Karpas-422 (cell line): ENCODE measurements at regions not wholly inside any gene's neighbourhood (a gene's known extent, or its start where the extent isn't known, plus 50 kb on each side); places are given as distances from the start of the nearest gene placed in this dataset.

ENCODE experiments used
- DNase-seq: peaks from one replicate; pipeline ENCODE4 v3.0.0-alpha.2; 2015
- H2AFZ ChIP-seq: fragments of 200-600 bp; sonication (generic); 2 replicates; pipeline ENCODE4 v1.6.1; 2014; ENCODE audit warnings: antibody characterized with exemption, low read length, mixed read lengths
- H3K27ac ChIP-seq: fragments of 200-600 bp; sonication (generic); 2 replicates; pipeline ENCODE4 v1.5.1; 2014; ENCODE audit warnings: mild to moderate bottlenecking, low read length, moderate library complexity
- H3K27me3 ChIP-seq: fragments of 200-600 bp; sonication (generic); 2 replicates; pipeline ENCODE4 v1.6.1; 2014; ENCODE audit warnings: low read length, mixed read lengths
- H3K36me3 ChIP-seq: fragments of 200-600 bp; sonication (generic); 2 replicates; pipeline ENCODE4 v1.6.1; 2014; ENCODE audit warnings: low read length, mixed read lengths; ENCODE audit not compliant: insufficient read depth
- H3K4me1 ChIP-seq: fragments of 200-600 bp; sonication (generic); 2 replicates; pipeline ENCODE4 v1.6.1; 2014; ENCODE audit warnings: mild to moderate bottlenecking, low read length, mixed read lengths
- H3K4me2 ChIP-seq: fragments of 200-600 bp; sonication (generic); 2 replicates; pipeline ENCODE4 v1.6.1; 2014; ENCODE audit warnings: low read length, low read depth, mild to moderate bottlenecking; ENCODE audit not compliant: poor library complexity, severe bottlenecking
- H3K4me3 ChIP-seq: fragments of 200-600 bp; sonication (generic); 2 replicates; pipeline ENCODE4 v1.5.1; 2014; ENCODE audit warnings: mild to moderate bottlenecking, antibody characterized with exemption, low read length, mixed read lengths
- H3K79me2 ChIP-seq: fragments of 200-600 bp; sonication (generic); 2 replicates; pipeline ENCODE4 v1.6.1; 2014; ENCODE audit warnings: mild to moderate bottlenecking, low read length, mixed read lengths
- H3K9ac ChIP-seq: fragments of 200-600 bp; sonication (generic); 2 replicates; pipeline ENCODE4 v1.6.0; 2014; ENCODE audit warnings: low read length
- H3K9me2 ChIP-seq: fragments of 200-600 bp; sonication (generic), shearing (Covaris generic); replicated peaks from 2 replicates; pipeline ENCODE4 v1.6.0; 2014; ENCODE audit warnings: mild to moderate bottlenecking, low read length, moderate library complexity; ENCODE audit not compliant: insufficient read depth
- H3K9me3 ChIP-seq: fragments of 300-700, 200-600 bp; sonication (generic); 2 replicates; pipeline ENCODE4 v1.6.1; 2014; ENCODE audit warnings: low read length, mixed read lengths
- H4K20me1 ChIP-seq: fragments of 200-600 bp; sonication (generic); 2 replicates; pipeline ENCODE4 v1.6.1; 2014; ENCODE audit warnings: mild to moderate bottlenecking, antibody characterized with exemption, low read length, low read depth; ENCODE audit not compliant: insufficient read depth

DNA sequence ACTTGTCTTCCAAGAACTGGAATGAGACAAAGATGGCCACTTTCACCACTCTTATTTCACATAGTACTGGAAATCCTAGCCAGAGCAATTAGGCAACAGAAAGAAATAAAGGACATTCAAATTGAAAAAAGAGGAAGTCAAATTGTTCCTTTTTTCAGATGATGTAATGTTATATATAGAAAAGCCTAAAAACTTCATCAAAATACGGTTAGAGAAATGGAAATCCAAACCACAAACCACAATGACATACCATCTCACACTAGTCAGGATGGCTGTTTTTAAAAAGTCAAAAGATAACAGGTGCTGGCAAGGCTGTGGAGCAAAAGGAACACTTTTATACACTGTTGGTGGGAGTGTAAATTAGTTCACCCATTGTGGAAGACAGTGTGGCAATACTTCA lies 113.3 kb upstream of the SPRY2 start:
- Histone ChIP-seq H4K20me1 (no peaks in the 10 kb centered on the region), H3K4me2 (no peak overlapping the region), H3K36me3 (no peaks in the 10 kb centered on the region), H3K27me3 (no peaks in the 10 kb centered on the region), H3K9ac (no peak overlapping the region), H2AFZ (no peak overlapping the region), H3K4me1 (peaks cover 9% of the 10 kb centered on the region), H3K9me2 (no peaks in the 10 kb centered on the region), H3K27ac (no peak overlapping the region), H3K9me3 (peaks cover 12% of the 10 kb centered on the region), H3K79me2 (no peaks in the 10 kb centered on the region), H3K4me3 (no peak overlapping the region)
- DNase-seq: peak; percentile 59

DNA sequence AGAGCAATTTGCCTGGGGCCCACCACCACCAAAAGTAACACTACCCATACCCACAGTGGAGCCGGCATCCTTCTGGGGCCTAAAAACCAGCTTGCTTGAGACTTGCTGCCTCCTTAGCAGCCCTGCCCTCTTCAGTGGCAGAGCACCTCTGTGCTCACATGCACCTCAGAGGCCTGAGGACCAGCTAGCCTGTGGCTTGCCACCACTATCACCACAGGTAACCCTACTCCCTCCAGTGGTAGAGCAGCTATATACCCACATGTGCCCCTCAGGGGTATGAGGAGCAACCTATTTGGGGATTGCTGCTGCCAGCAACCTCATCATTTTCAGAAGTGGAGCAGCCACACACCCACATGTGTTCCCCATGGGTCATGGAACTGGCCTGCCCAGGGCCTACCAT lies 111.4 kb upstream of the SPRY2 start:
- no peak overlapping the region for H2AFZ ChIP-seq
- H3K27ac ChIP-seq: no peak overlapping the region
- peaks cover 9% of the 10 kb centered on the region for H3K4me1 ChIP-seq
- H3K27me3 ChIP-seq: no peaks in the 10 kb centered on the region
- H4K20me1 ChIP-seq: no peaks in the 10 kb centered on the region
- H3K9ac ChIP-seq: no peak overlapping the region
- H3K4me2 ChIP-seq: no peak overlapping the region
- no peaks in the 10 kb centered on the region for H3K9me2 ChIP-seq
- H3K79me2 ChIP-seq: no peaks in the 10 kb centered on the region
- H3K36me3 ChIP-seq: no peaks in the 10 kb centered on the region
- no peak for DNase-seq
- H3K9me3 ChIP-seq: peaks cover 22% of the 10 kb centered on the region
- no peak overlapping the region for H3K4me3 ChIP-seq

DNA sequence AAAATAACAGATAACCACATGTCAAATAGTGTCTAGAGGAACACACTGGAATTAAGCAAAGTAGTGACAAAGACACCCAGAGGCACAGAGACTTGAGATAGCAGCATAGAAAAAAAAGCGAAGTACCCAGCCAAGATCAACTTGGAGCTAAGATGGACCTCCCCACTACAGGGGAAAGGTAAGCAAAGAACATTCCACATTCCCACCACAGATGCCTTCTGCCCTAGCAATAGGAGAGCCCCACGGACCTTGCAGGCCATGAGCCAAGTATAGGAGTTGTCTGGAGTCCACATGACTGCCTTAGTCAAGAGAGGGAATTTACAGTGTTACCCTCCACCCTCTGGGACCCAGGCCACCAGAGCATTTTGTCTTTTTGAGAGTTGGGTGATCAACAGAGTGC lies 110.7 kb upstream of the SPRY2 start:
- Histone ChIP-seq H3K9ac (no peak overlapping the region), H3K9me2 (no peaks in the 10 kb centered on the region), H3K4me1 (peaks cover 9% of the 10 kb centered on the region), H3K27me3 (no peaks in the 10 kb centered on the region), H3K27ac (no peak overlapping the region), H4K20me1 (no peaks in the 10 kb centered on the region), H3K36me3 (no peaks in the 10 kb centered on the region), H3K79me2 (no peaks in the 10 kb centered on the region), H3K4me3 (no peak overlapping the region), H3K9me3 (peaks cover 22% of the 10 kb centered on the region), H3K4me2 (no peak overlapping the region), H2AFZ (no peak overlapping the region)
- DNase-seq: no peak

DNA sequence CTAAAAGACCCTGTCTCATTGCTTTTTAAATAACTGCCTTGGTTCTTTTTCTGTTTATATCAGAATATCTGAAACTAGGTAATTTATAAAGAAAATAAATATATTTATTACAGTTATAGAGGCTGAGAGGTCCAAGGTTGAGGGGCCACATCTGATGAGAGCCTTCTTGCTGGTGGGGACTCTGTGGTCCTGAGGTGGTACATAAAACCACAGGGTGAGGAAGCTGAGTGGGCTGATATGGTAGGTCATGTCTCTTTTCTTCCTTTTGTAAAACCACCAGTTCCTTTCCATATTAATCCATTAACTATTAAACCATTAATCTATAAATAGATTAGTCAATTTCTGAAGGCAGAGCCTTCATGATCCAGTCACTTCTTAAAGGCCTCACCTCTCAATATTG lies 109.5 kb upstream of the SPRY2 start:
- DNase-seq: no peak
- Histone ChIP-seq H3K9ac (no peak overlapping the region), H2AFZ (no peak overlapping the region), H3K27ac (no peak overlapping the region), H3K4me2 (no peak overlapping the region), H3K9me2 (no peaks in the 10 kb centered on the region), H3K79me2 (no peaks in the 10 kb centered on the region), H3K9me3 (peaks cover 22% of the 10 kb centered on the region), H4K20me1 (no peaks in the 10 kb centered on the region), H3K4me3 (no peak overlapping the region), H3K4me1 (peaks cover 9% of the 10 kb centered on the region), H3K27me3 (no peaks in the 10 kb centered on the region), H3K36me3 (no peaks in the 10 kb centered on the region)

DNA sequence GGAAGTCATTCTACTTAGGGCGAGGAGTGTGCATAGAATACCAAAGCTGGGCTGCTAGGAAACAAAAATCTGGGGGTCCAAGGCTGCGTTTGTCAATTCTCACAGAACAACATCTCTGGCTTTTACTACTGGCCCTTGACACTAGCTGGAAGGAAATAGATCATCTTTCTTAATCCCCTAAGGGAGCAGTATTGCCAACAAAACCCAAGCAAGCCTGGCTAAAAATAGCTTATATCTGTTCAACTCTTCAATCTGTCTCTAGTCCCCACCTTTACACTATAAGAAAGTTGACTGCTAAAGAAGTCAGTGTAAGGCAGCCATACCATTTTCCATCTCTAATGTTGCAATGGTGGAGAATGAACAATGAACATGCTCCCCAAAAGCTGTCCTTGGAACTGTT lies 107.8 kb upstream of the SPRY2 start:
- no peaks in the 10 kb centered on the region for H3K9me2 ChIP-seq
- no peaks in the 10 kb centered on the region for H3K79me2 ChIP-seq
- no peak overlapping the region for H3K4me3 ChIP-seq
- no peak overlapping the region for H3K4me2 ChIP-seq
- no peak overlapping the region for H3K9ac ChIP-seq
- DNase-seq: no peak
- H4K20me1 ChIP-seq: no peaks in the 10 kb centered on the region
- peaks cover under 1% of the 10 kb centered on the region; the same call in 1 of the 2 replicates for H3K4me1 ChIP-seq
- no peak overlapping the region for H2AFZ ChIP-seq
- H3K27ac ChIP-seq: no peak overlapping the region
- no peaks in the 10 kb centered on the region for H3K27me3 ChIP-seq
- H3K36me3 ChIP-seq: no peaks in the 10 kb centered on the region
- peaks cover 28% of the 10 kb centered on the region for H3K9me3 ChIP-seq

DNA sequence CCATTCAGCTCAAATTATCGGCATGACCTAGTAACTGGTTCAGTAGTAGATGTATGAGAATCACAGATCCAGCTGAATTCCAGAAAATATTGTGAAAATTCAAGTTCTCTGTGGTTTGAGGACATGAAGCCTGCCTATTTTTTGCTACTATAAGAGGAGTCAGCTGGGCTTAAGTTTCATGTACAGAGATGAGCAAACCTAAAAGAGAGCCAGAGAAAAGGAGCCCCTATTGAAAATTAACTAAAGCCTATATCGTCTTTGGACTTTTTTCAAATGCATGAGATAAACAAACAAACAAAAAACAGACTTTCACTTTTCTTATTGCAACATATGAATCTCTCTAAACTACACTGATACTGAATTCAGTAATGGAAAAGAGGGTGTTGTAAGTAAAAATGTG lies 106.8 kb upstream of the SPRY2 start:
- no peaks in the 10 kb centered on the region for H3K27me3 ChIP-seq
- no peaks in the 10 kb centered on the region for H3K79me2 ChIP-seq
- H3K27ac ChIP-seq: no peak overlapping the region
- peaks cover 31% of the 10 kb centered on the region for H3K9me3 ChIP-seq
- H3K36me3 ChIP-seq: no peaks in the 10 kb centered on the region
- no peaks in the 10 kb centered on the region for H3K9me2 ChIP-seq
- H4K20me1 ChIP-seq: no peaks in the 10 kb centered on the region
- H2AFZ ChIP-seq: no peak overlapping the region
- H3K4me1 ChIP-seq: no peaks in the 10 kb centered on the region
- no peak overlapping the region for H3K9ac ChIP-seq
- DNase-seq: no peak
- no peak overlapping the region for H3K4me2 ChIP-seq
- H3K4me3 ChIP-seq: no peak overlapping the region

DNA sequence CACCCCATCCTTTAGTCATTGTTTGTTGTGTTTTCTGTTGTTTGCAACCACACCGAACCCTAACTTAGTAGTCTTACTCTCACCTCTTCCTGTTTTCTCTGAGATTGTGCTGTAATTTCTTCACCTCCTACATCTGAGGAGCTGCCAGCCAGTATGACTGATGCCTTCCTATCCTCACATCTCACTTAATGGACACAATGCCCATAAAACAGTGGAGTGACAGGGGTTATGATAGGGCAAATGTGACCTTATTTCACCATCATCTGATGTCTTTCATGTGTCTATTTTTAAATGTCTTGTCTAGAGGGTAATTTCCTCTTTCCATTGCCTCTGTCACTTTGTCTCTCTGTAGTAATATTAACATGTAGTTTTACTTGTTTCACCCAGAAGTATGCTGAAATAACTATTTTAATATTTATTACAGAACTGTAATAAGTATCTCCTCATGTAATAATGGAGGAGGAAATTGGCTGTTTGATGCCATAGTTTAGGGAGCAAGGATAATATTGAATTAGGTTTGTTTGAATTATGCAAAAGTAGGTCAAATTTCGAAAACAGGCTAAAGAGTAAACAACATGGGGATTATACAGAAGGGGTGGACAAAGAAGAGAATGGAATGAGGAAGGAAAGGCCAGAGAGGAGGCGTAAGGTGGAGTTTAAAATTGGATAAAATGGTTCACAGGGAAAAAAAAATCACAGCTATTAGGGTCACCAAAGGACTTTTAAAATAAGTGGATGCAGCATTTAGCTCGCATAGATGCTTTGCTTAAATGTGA lies 103.5 kb upstream of the SPRY2 start:
- no peak overlapping the region for H2AFZ ChIP-seq
- H3K4me2 ChIP-seq: no peak overlapping the region
- peaks cover 22% of the 10 kb centered on the region for H3K9me3 ChIP-seq
- no peak for DNase-seq
- H4K20me1 ChIP-seq: no peaks in the 10 kb centered on the region
- no peaks in the 10 kb centered on the region for H3K27me3 ChIP-seq
- H3K79me2 ChIP-seq: no peaks in the 10 kb centered on the region
- no peaks in the 10 kb centered on the region for H3K4me1 ChIP-seq
- no peak overlapping the region for H3K27ac ChIP-seq
- no peak overlapping the region for H3K4me3 ChIP-seq
- H3K9ac ChIP-seq: no peak overlapping the region
- H3K36me3 ChIP-seq: no peaks in the 10 kb centered on the region
- no peaks in the 10 kb centered on the region for H3K9me2 ChIP-seq

DNA sequence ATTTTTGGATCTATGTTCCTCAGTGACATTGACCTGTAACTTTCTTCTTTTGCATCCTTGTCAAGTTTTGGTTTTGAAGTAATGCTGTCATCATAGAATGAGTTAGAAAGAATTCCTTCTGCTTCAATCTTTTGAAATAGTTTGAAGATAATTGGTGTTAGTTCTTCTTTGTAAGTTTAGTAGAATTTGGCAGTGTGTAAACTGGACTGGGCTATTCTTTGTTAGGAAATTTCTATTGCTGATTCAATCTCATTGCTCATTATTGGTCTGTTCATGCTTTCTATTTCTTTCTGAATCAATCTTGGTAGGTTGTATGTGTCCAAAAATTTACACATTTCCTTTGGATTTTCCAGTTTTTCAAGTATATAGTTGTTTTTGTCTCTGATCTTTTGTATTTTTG lies 101.7 kb upstream of the SPRY2 start:
- no peak for DNase-seq
- H3K79me2 ChIP-seq: no peaks in the 10 kb centered on the region
- H3K4me1 ChIP-seq: no peaks in the 10 kb centered on the region
- no peaks in the 10 kb centered on the region for H3K9me2 ChIP-seq
- peaks cover 13% of the 10 kb centered on the region; the same call in 1 of the 2 replicates for H3K9me3 ChIP-seq
- H3K27me3 ChIP-seq: no peaks in the 10 kb centered on the region
- no peaks in the 10 kb centered on the region for H3K36me3 ChIP-seq
- no peak overlapping the region for H3K9ac ChIP-seq
- no peak overlapping the region for H3K27ac ChIP-seq
- H2AFZ ChIP-seq: no peak overlapping the region
- H3K4me2 ChIP-seq: no peak overlapping the region
- no peaks in the 10 kb centered on the region for H4K20me1 ChIP-seq
- H3K4me3 ChIP-seq: no peak overlapping the region
